ENCODE measurements at regions not wholly inside any gene's neighbourhood (a gene's known extent, or its start where the extent isn't known, plus 50 kb on each side); places are given as distances from the start of the nearest gene placed in this dataset.

GRCh38 chr13:106675311-106675710 is 107.4 kb upstream of the ARGLU1 start:
- in situ Hi-C loops (cut with MboI; ENCODE audit: low sequenced_read_pairs), result no loop called here
- H3K9me3 ChIP-seq, result no peaks in the 10 kb centered on the region

DNA sequence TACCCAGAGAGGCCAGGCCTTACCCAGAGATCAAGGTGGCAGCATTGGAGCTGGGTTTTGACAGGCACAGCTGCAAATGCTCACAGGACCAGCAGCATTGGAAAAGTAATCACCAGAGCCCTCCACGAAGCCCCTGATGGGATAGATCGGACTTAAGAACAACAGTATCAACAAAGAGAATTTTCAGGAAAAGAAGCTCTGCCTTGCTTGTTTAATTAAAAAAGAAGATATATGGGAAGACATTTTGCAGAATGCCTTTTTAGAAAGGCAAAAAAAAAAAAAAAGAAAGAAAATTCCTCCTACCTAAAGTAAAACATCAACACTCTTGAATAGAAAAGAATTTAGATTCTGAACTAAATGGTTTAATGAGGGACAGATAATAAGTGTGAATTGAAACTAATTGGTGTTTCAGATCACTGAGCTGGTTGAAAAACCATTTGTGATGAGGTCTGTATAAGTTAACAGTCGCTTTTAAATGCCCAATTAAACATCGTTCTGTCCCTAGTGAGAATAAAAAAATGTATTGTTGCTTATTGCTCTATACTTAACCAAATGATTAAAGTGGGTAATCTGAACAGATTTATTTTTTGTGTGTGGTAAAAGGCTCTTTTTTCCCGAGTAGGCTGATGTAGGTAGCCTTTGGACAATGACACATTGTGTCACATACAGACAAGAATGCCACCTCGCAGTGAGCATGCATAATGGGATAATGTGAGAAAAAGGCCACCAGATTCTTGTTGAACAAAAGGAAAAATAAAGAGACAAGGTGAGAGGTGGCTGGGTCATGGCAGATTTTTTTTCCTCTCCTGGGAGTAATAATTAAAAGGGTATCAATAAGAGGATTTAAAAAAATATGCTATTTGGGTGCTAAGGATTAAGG is 93.0 kb upstream of the ARGLU1 start:
- H3K27me3 ChIP-seq (ENCODE audit: low read depth), result no peaks in the 10 kb centered on the region

More at GRCh38 chr13:106675311-106675710, 107.4 kb upstream of the ARGLU1 start:
- no peaks in the 10 kb centered on the region for H3K36me3 ChIP-seq (replicated peaks)
- peaks cover under 1% of the 10 kb centered on the region; the same call in 1 of the 2 replicates for H3K4me1 ChIP-seq
- H3K27me3 ChIP-seq (ENCODE audit: low read depth), result no peaks in the 10 kb centered on the region
- H3K4me3 ChIP-seq, result no peak overlapping the region
- no peak for DNase-seq (ENCODE audit: low spot score in 2 of 2)

DNA sequence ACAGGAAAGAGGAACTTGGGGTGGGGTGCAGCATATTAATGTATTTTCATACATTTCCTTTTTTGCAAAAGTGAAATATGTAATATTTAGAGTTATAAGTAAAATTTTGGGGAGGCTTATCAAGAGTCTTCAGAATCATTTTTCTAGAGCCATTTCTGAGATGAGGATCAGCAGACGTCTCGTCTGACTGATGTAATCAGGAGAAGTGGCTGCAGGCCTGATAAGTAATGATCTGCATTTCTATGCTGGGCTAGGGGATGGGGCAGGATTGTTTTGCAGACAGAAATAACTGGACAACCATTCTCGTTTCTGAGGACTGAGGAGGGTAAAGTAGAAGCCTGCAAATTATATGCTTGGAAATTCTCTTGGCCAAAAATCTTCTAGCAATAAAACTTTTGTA is 89.2 kb upstream of the ARGLU1 start:
- Histone ChIP-seq H3K4me3 (no peak overlapping the region), H3K4me1 (no peaks in the 10 kb centered on the region), H3K27me3 (ENCODE audit: low read depth) (no peaks in the 10 kb centered on the region), H3K36me3 (replicated peaks) (no peaks in the 10 kb centered on the region), H3K9me3 (no peaks in the 10 kb centered on the region)
- no peak for DNase-seq (ENCODE audit: low spot score in 2 of 2)
- in situ Hi-C loops (cut with MboI; ENCODE audit: low sequenced_read_pairs), result no loop called here

More for the DNA sequence above, 93.0 kb upstream of the ARGLU1 start:
- H3K36me3 ChIP-seq (replicated peaks), result no peaks in the 10 kb centered on the region
- no peak overlapping the region for H3K4me3 ChIP-seq
- H3K9me3 ChIP-seq, result no peaks in the 10 kb centered on the region
- in situ Hi-C loops (cut with MboI; ENCODE audit: low sequenced_read_pairs), result no loop called here
- no peak for DNase-seq (ENCODE audit: low spot score in 2 of 2)
- H3K4me1 ChIP-seq, result no peaks in the 10 kb centered on the region

DNA sequence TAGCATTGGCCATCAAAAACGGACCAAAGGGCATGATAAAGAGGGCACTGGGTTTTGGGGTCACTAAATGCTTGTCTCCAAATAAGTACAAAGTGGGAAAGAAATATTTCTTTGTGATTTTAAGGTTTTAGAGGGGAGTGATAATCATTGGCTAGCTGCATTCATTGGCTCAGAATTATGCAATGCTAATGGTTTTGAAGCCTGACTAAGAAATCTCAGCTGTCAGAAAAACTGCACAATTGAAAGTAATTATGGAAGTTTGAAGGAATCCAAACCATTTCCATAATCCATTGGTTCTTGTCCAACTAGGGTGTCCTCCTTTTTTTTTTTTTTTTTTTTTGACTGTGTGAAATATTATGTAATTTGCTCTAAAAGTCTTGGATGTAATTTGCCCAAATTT is 88.2 kb upstream of the ARGLU1 start:
- Histone ChIP-seq H3K27me3 (ENCODE audit: low read depth) (no peaks in the 10 kb centered on the region), H3K9me3 (no peaks in the 10 kb centered on the region), H3K4me3 (no peak overlapping the region), H3K36me3 (replicated peaks) (no peaks in the 10 kb centered on the region), H3K4me1 (no peaks in the 10 kb centered on the region)
- in situ Hi-C loops (cut with MboI; ENCODE audit: low sequenced_read_pairs), result no loop called here
- no peak for DNase-seq (ENCODE audit: low spot score in 2 of 2)

DNA sequence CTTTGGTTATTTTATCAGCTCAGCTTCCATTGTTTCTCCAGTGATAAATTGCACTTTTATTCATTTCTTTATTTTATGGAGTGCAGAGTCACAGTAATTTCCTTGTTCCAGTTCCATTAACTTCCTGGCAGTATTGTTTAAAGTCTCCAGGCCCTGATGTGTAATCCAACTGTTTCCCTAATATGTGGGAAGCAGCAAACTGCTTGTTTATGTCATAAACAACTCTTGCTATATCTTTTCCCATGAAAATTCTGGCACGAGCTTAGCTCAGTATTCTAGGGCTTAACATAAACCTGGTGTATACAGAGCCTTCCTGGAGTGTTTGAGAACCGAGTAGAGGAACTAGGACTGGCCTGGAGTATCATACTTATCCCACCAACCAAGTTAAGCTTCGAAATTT is 83.5 kb upstream of the ARGLU1 start:
- in situ Hi-C loops (cut with MboI; ENCODE audit: low sequenced_read_pairs), result no loop called here
- H3K4me3 ChIP-seq, result no peak overlapping the region
- no peaks in the 10 kb centered on the region for H3K36me3 ChIP-seq (replicated peaks)
- no peaks in the 10 kb centered on the region for H3K9me3 ChIP-seq
- H3K4me1 ChIP-seq, result no peaks in the 10 kb centered on the region
- no peak for DNase-seq (ENCODE audit: low spot score in 2 of 2)
- 0 out of 2 replicates have a peak, but pooled peaks cover 3% of the 10 kb centered on the region for H3K27me3 ChIP-seq (ENCODE audit: low read depth)

DNA sequence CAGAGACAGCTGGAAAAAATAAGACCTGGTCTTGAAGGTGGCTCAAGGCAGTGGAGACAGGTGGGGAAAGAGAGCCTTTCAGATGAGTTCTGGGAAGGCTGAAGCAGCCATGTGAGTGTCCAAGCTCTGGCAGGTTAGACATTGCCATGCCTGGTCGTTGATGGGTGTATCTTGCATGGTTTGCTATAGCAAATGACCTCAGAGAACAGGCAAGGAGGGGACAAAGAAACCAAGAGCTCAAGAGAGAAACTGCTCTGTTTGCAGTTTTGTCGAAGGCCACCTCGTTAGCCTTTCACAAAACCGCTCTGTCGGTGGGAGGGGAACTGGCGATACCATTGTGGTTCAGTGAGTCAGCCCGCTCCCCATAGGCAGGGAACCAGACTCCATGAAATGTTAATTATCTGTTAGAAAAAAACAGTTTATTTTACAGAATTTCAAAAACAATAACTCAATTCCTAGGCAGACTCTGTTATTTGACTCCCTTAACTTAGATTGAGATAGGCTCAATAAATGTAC is 82.8 kb upstream of the ARGLU1 start:
- H3K4me1 ChIP-seq, result no peaks in the 10 kb centered on the region
- no peak for DNase-seq (ENCODE audit: low spot score in 2 of 2)
- in situ Hi-C loops (cut with MboI; ENCODE audit: low sequenced_read_pairs), result no loop called here
- H3K9me3 ChIP-seq, result no peaks in the 10 kb centered on the region
- H3K27me3 ChIP-seq (ENCODE audit: low read depth), result 0 out of 2 replicates have a peak, but pooled peaks cover 4% of the 10 kb centered on the region
- H3K36me3 ChIP-seq (replicated peaks), result no peaks in the 10 kb centered on the region
- H3K4me3 ChIP-seq, result no peak overlapping the region

DNA sequence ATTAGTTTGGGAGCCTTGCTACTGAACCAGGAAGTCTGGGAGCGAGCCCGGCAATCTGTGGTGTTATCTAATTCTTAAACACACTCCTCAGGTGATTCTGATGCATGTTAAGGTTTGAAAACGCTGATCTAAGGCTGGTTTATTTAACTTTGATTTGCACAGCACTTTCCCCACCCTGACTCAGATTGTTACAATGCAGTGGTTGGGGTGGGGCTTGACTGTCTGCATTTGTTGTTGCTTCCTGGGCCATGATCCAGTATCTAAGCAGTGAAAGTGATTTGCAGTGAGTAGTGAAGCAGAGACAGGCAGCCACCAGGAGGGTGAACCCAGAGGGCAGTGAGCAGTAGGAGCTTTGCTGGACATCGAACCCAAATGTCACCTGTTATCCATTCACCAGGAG is 81.6 kb upstream of the ARGLU1 start:
- in situ Hi-C loops (cut with MboI; ENCODE audit: low sequenced_read_pairs), result no loop called here
- no peak for DNase-seq (ENCODE audit: low spot score in 2 of 2)
- H3K4me1 ChIP-seq, result no peaks in the 10 kb centered on the region
- H3K27me3 ChIP-seq (ENCODE audit: low read depth), result 0 out of 2 replicates have a peak, but pooled peaks cover 4% of the 10 kb centered on the region
- H3K36me3 ChIP-seq (replicated peaks), result no peaks in the 10 kb centered on the region
- H3K4me3 ChIP-seq, result no peak overlapping the region
- H3K9me3 ChIP-seq, result no peaks in the 10 kb centered on the region

- Histone ChIP-seq H3K4me3 (no peak overlapping the region), H3K4me1 (no peaks in the 10 kb centered on the region), H3K27me3 (ENCODE audit: low read depth) (peaks cover 3% of the 10 kb centered on the region; the same call in 1 of the 2 replicates), H3K36me3 (replicated peaks) (no peaks in the 10 kb centered on the region), H3K9me3 (no peaks in the 10 kb centered on the region)
- in situ Hi-C loops (cut with MboI; ENCODE audit: low sequenced_read_pairs), result no loop called here
- no peak for DNase-seq (ENCODE audit: low spot score in 2 of 2)
Observed at GRCh38 chr13:106640515-106640914, 72.6 kb upstream of the ARGLU1 start.

DNA sequence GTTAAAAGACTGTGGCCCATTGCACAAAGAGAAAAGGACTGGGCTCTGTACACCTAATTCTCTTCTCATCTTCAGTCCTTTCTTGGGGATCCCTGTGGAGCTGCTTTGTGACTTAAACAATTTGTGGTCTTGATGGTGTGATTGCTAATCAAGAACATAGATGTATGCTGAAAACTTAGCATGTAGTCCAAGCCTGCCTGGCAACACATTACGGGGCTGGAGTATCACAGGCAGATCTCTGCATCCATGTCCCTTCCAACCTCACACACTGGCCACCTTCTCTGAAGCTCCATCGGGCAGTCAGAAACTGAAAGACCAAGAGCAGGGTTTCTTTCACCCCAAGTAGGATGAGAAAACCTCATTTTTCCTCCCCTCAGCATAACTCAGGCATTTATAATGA is 69.6 kb upstream of the ARGLU1 start:
- DNase-seq (ENCODE audit: low spot score in 2 of 2), result no peak
- no peaks in the 10 kb centered on the region for H3K4me1 ChIP-seq
- H3K27me3 ChIP-seq (ENCODE audit: low read depth), result peaks cover 3% of the 10 kb centered on the region; the same call in 1 of the 2 replicates
- no peaks in the 10 kb centered on the region for H3K9me3 ChIP-seq
- no peak overlapping the region for H3K4me3 ChIP-seq
- in situ Hi-C loops (cut with MboI; ENCODE audit: low sequenced_read_pairs), result no loop called here
- H3K36me3 ChIP-seq (replicated peaks), result no peaks in the 10 kb centered on the region

DNA sequence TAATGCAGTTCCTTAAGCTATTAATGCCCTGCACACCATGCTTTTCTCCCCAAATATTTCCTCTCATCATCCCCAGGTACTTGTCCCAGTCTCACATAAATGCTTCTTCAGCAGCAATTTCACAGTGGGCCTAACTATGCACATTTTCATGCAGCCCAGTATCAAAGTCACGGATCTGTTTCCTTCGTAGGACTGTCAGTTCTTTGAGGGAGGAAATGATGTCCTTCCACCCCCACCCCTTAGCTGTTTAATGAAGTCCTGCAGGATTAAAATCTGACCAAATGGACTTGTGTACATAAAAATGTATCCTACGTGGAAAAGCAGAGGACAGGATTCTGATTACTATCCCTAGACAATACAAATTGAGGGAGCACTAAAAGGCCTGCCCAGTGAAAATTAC is 68.6 kb upstream of the ARGLU1 start:
- Histone ChIP-seq H3K36me3 (replicated peaks) (no peaks in the 10 kb centered on the region), H3K9me3 (no peaks in the 10 kb centered on the region), H3K4me3 (no peak overlapping the region), H3K27me3 (ENCODE audit: low read depth) (no peaks in the 10 kb centered on the region), H3K4me1 (no peaks in the 10 kb centered on the region)
- no peak for DNase-seq (ENCODE audit: low spot score in 2 of 2)
- in situ Hi-C loops (cut with MboI; ENCODE audit: low sequenced_read_pairs), result no loop called here

DNA sequence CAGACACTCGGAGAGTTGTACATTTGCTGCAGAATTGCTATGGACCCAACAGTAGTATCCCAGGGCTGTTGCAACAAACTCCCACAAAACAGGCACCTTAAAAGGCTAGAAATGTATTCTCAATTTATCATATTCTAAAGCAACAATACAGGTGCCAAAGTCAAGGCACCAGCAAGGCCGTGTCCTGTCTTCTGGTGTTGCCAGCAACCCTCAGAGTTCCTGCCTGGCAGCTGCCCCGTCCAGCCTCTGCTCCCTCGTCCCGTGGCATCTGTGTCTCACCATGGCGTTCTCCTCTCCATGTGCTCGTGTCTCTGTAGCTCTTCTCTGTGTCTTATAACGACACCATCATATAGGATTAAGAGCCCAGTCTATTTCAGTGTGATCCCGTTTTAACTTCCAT is 67.7 kb upstream of the ARGLU1 start:
- DNase-seq (ENCODE audit: low spot score in 2 of 2), result no peak
- Histone ChIP-seq H3K27me3 (ENCODE audit: low read depth) (no peaks in the 10 kb centered on the region), H3K36me3 (replicated peaks) (no peaks in the 10 kb centered on the region), H3K4me3 (no peak overlapping the region), H3K9me3 (no peaks in the 10 kb centered on the region), H3K4me1 (no peaks in the 10 kb centered on the region)
- in situ Hi-C loops (cut with MboI; ENCODE audit: low sequenced_read_pairs), result no loop called here

DNA sequence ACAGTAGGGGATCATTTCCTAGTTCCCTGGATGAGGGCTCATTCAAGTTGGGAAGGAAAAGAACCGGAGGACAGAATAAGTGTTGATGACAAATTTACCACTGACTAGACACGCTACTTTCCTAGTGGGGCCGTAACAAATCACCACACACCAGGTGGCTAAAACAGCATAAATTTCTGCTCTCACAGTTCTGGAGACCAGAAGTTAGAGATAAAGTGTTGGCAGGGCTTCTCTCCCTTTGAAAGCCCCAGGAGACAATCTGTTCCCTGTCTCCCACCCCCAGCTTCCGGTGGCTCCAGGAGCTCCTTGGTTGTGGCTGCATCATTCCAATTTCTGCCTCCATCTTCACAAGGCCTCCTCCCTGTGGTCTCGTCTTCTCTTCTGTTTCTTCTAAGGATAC is 65.4 kb upstream of the ARGLU1 start:
- H3K36me3 ChIP-seq (replicated peaks), result no peaks in the 10 kb centered on the region
- no peaks in the 10 kb centered on the region for H3K27me3 ChIP-seq (ENCODE audit: low read depth)
- DNase-seq (ENCODE audit: low spot score in 2 of 2), result no peak
- H3K4me1 ChIP-seq, result no peaks in the 10 kb centered on the region
- H3K4me3 ChIP-seq, result no peak overlapping the region
- no peaks in the 10 kb centered on the region for H3K9me3 ChIP-seq
- in situ Hi-C loops (cut with MboI; ENCODE audit: low sequenced_read_pairs), result no loop called here

DNA sequence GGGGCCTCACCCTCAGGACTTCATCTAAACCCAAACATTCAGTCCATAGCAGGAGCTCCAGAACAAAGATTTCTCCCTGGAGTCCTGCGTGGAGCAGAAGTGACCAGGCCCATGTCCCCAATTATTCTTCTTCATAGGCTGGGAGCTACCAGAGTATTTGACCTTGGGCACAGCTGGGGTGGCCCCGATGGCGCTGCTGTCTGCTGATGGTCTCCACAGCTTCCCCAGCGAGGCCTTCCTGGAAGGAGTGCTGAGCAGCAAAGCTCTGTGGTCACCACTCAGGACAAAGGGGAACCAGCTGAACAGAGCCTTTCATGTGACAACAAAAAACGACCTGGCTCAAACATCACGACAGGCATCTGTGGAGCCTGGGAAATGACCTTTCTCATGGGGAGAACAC is 62.7 kb upstream of the ARGLU1 start:
- in situ Hi-C loops (cut with MboI; ENCODE audit: low sequenced_read_pairs), result no loop called here
- Histone ChIP-seq H3K36me3 (replicated peaks) (no peaks in the 10 kb centered on the region), H3K9me3 (no peaks in the 10 kb centered on the region), H3K27me3 (ENCODE audit: low read depth) (no peaks in the 10 kb centered on the region), H3K4me1 (no peaks in the 10 kb centered on the region), H3K4me3 (no peak overlapping the region)
- DNase-seq (ENCODE audit: low spot score in 2 of 2), result no peak

DNA sequence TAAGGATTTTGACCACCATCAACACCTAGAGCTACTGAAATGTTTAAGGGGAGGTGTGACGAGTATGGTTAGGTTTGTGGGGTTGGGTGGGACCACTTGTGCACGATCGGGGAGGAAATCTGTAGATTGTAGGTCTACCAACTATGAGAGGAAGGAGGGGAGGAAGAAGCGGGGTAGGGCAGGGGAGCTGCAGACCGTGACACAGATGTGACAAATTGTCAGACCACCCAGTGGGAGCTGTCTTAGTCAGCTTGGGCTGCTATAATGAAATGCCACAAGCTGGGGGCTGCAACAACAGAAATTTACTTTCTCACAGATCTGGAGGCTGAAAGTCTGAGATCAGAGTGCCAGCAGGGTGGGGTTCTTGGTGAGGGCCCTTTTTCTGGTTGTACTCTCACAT is 62.2 kb upstream of the ARGLU1 start:
- no peaks in the 10 kb centered on the region for H3K27me3 ChIP-seq (ENCODE audit: low read depth)
- H3K9me3 ChIP-seq, result no peaks in the 10 kb centered on the region
- DNase-seq (ENCODE audit: low spot score in 2 of 2), result no peak
- H3K4me3 ChIP-seq, result no peak overlapping the region
- H3K36me3 ChIP-seq (replicated peaks), result no peaks in the 10 kb centered on the region
- in situ Hi-C loops (cut with MboI; ENCODE audit: low sequenced_read_pairs), result no loop called here
- H3K4me1 ChIP-seq, result no peaks in the 10 kb centered on the region

Measured in HAP-1 (cell line).